ENCODE measurements at regions not wholly inside any gene's neighbourhood (a gene's known extent, or its start where the extent isn't known, plus 50 kb on each side); places are given as distances from the start of the nearest gene placed in this dataset.

DNA sequence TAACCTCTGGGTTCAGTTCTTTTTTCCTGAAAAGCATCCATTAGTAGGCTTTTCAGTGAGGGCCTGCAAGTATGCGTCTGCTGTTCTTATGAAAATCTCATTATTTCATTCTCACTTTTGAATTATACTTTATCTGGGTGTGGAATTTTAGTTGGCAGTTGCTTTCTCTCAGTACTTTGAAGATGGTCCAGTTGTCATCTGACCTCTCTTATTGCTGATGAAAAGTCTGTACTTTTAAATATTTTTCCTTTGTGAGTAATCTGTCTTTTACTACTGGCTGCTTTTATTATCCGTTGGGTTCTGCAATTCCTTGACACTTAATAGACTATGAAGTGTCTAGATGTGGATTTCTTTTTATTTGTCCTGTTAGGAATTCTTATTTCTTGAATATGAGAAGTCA is 307.8 kb downstream of the CYP26B1 start:
- no peak for DNase-seq (ENCODE audit: low read depth in 3 of 3)

DNA sequence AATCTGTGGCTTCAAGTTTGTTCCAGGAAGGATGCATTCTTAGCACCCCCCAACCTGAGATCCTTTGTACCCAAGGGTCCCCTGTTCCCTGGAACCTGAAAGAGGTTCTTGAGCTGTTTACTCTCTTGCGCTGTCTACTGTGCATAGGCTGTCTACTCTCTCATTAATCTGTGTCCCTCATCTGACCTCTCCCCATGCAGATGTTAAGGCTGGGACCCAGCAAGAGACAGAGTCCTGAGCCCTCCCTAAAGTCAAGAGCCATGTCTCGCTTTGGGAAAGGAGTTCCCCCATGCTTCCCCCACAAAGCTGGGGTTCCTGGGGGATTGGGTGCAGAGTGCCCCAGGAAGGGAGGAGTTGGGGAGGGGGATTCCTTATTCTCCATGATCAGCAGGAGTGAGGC is 312.9 kb downstream of the CYP26B1 start:
- DNase-seq (ENCODE audit: low read depth in 3 of 3) = no peak

DNA sequence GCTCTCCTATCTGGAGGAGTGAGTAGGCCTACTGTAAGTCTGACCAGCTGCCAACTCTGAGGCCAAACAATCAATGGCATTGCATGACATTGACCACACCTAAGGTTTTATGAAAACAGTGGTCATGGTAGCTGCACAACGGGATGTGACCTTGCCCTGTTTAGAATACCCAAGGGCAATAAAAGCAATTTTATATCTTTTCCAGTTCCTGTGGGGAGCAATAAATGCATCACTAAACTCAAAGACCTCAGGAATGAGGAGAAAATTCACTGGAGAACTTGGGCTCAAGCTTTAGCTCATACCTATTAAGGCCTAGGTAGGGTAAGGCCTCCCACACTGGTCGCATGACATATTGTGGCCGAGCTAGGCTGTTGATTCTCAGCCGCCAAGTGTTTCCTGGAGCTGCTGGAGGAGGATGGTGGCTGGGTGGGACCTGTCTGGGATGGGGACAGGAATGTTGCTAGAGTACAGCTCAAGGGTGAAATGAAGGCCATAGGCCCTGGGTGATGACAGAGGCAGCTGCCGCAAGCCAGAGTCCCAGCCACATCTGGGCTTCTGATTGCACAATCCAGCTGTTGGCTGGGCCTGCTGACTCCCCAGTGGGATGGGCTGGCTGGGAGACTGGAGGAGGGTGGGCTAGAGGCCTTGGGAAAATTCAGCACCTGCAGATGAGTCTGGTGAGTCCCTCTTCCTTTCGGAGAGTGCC is 313.7 kb downstream of the CYP26B1 start:
- no peak for DNase-seq (ENCODE audit: low read depth in 3 of 3)

DNA sequence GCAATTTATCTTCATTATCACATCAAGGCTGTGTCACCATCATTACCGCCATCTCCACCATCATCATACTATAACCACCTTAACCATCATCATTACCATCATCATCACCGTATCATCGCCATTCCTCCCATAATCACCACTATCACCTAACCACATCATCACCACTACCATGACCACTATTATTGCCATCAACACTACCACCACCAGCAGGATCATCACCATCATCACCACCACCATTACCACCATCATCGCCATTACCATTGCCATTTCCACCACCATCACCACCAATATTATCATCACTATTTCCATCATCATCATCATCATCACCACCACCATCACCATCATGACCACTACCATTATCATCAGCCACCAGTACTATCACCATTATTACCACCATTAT is 314.4 kb downstream of the CYP26B1 start:
- no peak for DNase-seq (ENCODE audit: low read depth in 3 of 3)

DNA sequence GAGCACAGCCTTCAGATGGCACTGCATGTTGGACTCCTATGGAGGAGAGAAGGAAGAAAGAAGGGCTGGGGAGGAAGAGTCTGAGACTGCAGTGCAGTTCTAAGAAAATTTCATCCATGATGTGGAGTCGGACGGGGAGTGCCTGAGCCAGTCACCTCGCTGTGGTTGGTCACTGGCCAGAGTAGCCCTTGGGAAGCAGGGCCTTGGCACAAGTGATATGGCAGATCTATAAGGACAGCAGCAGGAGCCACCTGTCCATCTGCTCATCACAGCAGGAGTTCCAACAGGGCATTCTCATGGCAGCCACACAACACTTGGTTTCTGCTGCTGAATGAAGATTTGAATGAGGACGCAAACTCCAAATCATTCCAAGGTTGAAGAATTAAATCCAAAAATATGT is 314.8 kb downstream of the CYP26B1 start:
- no peak for DNase-seq (ENCODE audit: low read depth in 3 of 3)

DNA sequence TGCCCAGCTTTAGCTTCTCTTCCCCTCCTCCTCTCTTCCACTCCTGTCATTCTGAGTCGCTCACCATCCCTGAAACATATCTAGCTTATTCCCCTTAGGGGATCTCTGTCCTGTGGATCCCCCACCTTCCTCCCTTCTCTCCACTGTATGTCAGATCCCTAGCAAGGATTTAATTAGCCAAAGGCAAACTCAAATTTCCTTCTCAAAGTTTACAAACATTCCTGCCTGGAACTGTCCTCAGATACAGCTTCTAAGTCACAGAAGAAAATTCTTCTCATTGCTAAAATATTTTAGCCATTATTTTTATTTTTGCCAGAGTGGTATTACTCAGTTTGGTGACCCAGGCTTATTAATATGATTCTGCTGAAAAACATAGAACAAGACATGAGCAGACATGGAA is 315.3 kb downstream of the CYP26B1 start:
- no peak for DNase-seq (ENCODE audit: low read depth in 3 of 3)

DNA sequence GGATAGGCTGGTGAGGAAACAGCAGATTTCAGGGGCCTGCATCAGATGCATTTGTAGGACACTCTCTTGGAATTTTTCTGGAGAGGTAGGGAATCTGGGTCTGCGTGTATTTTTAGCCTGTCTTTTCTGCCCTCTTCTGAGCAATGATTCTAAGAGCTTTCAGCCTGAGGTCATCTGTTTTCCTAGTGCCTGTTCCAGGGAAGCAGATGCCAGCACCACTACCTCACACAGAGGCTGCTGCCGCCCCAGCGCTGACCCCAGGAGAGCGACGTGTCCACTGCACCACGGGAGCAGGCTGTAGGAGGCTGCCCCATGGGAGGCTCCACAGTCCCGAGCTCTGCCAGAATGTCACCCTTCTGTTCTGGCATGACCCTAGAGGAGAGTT is 316.5 kb downstream of the CYP26B1 start:
- DNase-seq (ENCODE audit: low read depth in 3 of 3) = no peak

DNA sequence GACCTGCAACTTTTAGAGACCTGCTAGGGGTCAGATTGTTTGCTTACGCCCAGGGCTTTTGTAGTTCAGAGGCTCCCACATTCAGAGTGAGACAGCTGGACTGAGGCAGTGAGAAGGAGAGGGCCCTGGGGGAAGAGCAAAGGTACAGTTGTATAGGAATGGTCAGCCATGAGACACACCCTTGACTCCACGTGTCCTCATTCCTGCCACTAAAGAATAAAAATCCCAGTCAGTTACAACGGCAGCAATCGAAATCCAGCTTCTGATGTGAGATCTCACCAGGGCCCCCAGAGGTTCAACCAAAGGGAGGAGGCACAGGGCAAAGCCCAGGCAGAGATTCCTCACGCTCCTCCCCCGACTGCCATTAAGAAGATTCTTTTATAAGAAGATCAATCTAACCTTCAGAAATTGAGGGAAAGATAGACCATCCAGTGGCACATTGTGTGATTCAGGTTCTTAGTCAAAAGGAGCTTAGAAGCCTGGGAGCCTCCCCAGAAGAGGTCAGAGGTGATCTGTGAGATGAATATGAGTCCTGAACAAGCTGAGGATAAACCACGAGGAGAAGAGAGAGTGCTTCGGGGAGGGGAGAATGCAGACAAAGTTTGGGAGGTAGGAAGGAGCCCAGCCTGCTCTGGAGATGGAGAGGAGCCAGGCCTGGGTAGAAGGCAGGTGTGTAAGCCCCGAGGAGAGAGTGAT is 317.0 kb downstream of the CYP26B1 start:
- DNase-seq (ENCODE audit: low read depth in 3 of 3) = no peak

DNA sequence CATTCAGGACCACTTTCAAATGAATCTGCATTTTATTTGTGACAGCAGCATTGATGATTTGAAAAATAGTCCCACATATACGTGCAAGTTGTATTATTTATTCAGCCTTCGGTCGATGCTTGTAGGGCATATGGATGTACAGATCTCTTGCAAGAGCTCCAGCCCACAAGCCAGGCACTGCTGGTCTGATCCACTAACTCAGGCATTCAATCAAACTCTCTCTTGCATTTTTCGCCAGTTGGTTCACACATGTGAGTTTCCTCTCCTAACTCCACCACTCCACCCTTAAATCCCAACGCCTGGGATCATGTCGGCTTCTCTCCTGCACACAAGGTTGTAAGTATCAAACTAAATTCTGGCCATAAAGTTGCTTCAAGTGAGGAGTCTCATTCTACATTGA is 318.7 kb downstream of the CYP26B1 start:
- DNase-seq (ENCODE audit: low read depth in 3 of 3) = no peak

DNA sequence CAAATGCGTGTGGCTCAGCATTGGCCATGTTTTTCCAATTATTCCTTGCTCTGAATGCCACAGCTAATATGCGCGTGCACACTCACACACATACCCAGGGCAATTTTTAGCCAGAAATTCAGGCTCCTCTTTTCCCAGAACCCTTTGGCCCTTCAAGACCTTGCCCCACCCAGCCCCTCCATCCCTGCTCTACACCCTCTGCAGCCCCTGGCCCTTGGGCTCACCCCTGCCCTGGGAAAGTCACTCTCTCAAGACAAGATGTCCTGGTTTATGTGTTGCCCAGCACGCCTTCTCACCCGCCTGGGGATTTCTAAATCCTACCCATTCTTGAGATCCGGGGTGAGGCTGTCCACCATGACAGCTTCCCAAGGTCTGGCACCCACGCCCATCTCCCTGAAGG is 319.7 kb downstream of the CYP26B1 start:
- DNase-seq (ENCODE audit: low read depth in 3 of 3) = no peak

DNA sequence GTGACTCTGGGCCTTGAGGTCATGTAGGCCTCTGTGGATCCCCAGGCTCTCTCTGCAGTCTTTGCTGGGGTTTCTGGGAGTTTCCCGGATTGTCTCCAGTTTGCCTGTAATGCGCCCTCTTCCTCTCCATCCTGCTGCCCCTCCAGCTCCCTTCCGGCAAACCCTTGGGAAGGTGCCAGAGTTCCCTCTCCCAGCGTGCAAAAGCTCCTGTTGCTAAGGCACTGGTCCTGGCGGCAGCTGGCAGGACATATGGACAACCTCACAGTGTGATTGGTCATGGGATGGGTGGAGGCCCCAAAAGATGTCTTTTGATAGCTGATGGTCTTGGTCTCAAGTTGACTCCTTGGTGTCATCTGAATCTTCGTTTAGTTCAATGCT is 320.1 kb downstream of the CYP26B1 start:
- no peak for DNase-seq (ENCODE audit: low read depth in 3 of 3)

DNA sequence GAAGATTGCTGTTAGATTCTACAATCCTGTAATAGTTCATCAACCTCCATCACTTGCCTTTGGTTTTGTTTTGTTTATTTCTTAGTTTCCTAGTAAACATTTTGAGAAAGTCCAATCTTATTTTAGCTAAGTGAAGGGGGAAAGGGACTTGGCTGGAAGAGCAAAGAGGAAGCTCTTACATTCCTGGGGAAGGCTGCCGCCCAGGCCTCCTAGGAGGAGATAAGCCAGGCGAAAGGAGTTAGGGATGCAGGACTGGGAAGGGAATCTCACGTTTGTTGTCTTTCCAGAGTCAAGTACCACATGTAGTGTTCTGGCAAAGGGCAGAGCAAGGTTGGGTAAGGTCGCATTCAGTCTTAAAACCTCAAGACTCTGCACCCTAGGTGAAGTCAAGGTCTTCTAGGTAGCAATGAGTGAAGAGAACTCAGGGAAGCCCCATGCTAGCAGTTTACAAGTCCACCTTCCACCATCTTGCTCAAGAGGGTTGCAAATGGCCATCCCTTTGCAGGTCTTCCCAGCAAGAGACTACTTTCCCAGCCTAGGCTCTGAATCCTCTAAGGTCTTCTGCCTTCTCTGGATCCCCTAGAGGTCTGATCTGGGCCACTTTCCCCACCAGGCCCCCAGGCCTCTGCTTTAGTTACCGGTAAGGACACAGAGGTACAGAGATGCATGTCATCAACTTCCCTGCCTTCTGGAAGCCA is 320.7 kb downstream of the CYP26B1 start:
- DNase-seq (ENCODE audit: low read depth in 3 of 3) = no peak

DNA sequence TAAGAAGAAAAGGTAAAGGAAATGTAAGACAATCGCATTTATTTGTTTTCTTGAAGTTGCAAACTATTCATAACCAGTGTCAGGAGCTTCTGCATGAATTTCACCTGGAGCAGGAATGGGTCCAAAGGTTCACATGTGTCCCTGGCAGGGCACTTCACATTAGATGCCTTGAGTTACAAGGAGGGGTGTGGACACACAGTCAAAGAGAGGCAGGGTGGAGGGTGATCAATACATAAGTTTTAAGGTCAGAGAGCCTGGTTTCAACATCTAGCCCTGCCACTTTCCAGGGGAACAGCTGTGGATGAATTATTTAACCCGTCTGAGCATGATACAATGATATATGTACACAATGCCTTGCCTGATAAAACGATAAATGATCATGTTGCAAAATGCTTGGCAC is 321.4 kb downstream of the CYP26B1 start:
- DNase-seq (ENCODE audit: low read depth in 3 of 3) = no peak

DNA sequence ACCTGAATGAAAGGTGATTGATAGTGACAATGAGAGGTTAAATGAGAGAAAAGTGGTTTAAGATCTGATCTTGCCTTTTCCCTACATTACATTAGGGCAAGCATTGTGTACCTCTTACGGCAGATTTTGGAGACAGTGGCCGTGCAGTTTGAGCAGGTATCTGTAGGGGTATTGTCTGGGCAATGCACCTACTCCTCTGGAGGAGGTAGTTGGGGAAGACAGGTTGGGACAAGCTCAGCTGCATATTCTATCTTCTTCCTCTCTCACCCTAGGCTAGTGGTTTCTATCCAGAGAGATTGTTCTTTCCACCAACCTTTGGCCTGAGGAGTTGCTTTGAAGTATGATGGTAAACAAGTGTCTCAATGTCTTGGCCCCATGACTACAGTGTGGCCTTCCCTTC is 323.2 kb downstream of the CYP26B1 start:
- no peak for DNase-seq (ENCODE audit: low read depth in 3 of 3)

DNA sequence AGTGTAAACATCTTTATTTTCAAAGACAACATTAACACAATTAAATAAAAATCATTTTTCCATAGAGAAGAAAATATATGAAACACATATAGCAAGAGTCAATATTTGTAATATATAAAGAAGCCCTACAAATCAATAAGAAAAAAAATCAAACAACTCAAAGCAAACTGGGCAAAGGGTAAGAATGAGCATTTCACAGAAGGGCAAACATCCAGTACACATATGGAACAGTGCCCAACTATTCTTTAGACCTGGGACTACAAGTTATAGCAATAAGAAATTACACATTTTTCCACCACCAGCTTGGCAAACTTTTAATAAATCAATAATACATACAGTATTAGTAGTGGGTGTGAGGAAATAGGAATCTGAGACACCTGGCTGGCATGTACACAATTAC is 324.1 kb downstream of the CYP26B1 start:
- no peak for DNase-seq (ENCODE audit: low read depth in 3 of 3)

DNA sequence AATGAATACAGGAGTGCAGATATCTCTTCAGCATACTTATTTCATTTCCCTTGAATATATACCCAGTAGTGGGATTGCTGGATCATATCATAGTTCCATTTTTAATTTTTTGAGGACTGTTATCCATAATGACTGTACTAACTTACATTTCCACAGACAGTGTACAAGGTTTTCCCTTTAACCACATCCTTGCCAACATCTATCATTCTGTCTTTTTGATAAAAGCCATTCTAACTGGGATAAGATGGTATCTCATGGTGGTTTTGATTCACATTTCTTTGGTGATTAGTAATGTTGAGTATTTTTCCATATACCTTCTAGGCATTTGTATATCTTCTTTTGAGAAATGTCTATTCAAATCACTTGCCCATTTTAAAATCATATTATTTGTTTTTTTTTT is 325.2 kb downstream of the CYP26B1 start:
- no peak for DNase-seq (ENCODE audit: low read depth in 3 of 3)

DNA sequence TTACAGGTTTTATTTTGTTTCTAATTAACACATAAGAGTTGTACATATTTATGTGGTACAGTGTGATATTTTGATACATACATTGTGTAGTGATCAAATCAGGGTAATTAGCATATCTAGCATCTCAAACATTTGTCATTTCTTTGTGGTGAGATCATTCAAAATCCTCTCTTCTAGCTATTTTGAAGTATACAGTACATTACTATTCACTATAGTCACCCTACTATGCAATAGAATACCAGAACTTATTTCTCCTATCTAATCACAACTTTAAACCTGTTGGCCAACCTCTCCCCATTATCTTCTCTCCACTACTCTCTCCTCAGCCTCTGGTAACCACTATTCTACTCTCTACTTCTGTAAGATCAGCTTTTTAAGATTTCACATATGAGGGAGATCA is 325.8 kb downstream of the CYP26B1 start:
- no peak for DNase-seq (ENCODE audit: low read depth in 3 of 3)

DNA sequence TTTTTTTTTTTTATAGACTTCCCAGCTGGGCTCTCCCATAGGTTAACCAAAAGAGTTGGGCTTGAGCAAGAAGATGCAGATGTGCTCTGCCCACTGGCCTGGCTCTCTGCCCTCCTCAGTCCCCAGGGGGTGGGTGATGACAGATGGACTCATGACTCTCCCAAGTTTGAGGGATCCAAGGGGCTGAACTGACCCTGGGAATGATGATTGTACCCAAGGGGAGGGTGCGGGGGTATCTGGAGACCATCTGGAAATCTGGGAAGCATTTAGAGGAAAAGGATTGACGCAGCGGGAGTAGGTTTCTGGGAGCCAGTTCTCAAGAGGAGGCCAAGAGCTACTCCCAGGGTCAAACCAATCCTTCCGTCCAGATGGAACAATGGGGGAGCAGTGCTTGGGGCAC is 330.8 kb downstream of the CYP26B1 start:
- DNase-seq (ENCODE audit: low read depth in 3 of 3) = no peak

DNA sequence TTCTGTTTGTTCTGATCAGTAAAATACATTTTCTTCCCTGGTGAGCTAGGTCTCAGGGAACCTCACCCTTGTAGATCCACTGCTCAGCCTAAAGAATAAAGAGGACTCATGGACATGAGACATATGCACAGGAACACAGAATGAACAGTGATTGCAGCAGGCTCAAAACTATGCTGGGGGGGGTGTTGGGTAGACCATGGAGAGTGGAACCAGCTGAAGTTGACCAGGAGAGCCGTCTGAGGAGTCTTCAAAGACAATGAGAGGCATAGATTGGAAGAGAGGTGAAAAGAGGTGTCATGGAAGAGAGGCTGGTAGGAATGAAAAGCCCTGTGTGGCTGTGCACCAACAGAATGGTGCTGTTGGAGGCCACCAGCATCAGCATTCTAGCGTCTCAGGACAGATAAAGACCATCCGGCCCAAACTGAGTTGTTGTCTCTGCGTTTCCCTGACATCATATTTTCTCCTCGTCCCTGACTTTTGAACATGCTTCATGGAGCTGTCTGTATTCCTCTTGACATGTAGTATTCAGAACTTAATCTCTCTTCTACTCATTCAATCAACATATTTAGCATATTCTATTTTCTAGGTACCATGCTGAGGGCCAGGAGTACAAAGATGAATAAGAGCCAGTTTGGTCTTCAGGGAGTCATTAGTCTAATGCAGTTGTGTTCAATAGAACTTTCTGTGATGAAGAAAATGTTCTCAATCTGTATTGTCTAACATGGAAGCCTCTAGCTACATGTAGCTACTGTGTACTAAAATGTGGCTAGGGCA is 331.8 kb downstream of the CYP26B1 start:
- no peak for DNase-seq (ENCODE audit: low read depth in 3 of 3)

DNA sequence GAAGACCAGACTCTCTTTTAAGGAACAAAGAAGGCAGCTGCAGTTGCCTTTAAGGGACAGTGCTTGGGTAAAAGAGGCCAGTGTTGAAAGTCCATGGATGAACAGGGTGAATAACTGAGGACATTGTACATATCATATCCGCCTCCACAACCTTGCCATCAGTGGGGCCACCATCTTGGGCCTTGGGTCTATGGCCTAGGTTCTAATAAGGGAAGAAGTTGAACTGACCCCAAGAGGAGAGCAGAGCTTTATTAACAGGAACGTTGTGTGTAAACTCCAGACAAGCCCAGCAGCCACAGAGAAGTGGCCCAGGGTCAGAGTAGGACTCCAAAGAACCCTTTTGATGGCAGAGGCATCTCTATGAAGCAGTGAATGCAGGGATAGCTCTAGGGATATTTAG is 332.8 kb downstream of the CYP26B1 start:
- DNase-seq (ENCODE audit: low read depth in 3 of 3) = no peak

DNA sequence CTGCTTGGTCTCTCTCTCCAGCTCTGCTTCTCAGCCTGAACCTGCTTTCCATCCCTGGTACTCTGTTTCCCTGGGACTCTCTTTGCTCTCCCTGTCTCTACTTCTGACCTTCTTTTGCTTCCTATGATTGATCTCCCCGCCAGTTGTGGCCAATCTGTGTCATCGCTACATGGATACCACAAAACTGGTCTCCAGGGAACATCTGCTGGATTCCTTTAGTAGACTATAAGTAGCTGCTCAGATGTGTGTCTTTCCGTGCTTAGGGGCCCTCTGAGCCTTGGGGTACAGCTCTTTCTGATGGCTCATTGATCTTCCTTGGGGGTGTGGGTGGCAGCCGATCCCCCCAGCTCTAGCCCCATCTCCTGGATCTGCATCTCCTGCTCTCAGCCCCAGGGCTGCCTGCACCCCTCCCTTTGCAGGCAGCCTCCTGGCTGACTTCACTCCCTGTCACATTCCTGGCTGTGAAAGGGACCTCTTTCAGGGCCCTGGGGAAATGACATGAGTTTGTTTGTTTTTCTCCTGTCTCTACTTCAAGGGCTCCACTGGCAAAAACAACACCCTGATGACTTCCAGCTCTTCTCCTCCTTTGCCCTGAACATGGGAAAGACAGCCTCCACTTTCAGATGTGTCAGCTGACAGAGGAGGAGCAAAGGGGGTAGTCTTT is 333.7 kb downstream of the CYP26B1 start:
- no peak for DNase-seq (ENCODE audit: low read depth in 3 of 3)

DNA sequence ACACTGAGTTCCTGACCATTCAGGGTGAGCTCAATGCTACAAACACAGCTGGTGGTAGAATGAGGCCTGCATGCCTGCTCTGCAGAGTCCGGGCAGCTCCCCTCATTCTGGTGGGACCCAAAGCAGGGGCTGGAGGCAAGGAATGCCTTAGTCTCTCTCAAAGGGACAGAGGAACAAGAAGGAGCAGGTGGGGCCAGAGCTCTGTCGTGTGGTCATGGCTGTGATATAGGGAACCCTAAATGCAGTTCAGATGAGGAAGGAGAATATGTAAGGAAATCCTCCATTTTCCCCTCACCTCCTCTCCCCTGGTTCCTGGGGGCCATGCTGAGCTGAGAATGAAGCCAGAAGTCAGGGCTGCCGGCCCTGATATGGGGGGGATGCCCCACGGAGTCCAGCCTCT is 334.3 kb downstream of the CYP26B1 start:
- DNase-seq (ENCODE audit: low read depth in 3 of 3) = no peak

Measured in stimulated activated CD4-positive, alpha-beta T cell treated with anti-CD3 and anti-CD28 coated beads, TNF-alpha, amount 100 ng/mL, for 48 hours (primary cell).